Natural killer cell treated with Interleukin-12 subunit alpha and Interleukin-12 subunit beta and Interleukin-15 and Interleukin-18, amount 100 ng/mL, for 72 hours (primary cell): ENCODE measurements at regions not wholly inside any gene's neighbourhood (a gene's known extent, or its start where the extent isn't known, plus 50 kb on each side); places are given as distances from the start of the nearest gene placed in this dataset.
A peak's percentile ranks its signal among the peaks of the same experiment; 100 is the strongest.

ENCODE experiments used
- ATAC-seq, 2 donors: fragments of 150-1000 bp; cut with Tn5 transposase in 1 of 2; sonication (Bioruptor Pico), chemical (Tn5 transposase) in 1 of 2; 2 replicates each; pipeline ENCODE4 v1.10.0; 2021
- DNase-seq: peaks from one replicate; pipeline ENCODE4 v3.0.0; 2022; ENCODE audit warnings: low spot score
- H3K27ac Mint-ChIP-seq, 2 donors: 1 replicate in 1 of 2; 2 replicates in 1 of 2; pipeline ENCODE4 v1.8.0; 2022; ENCODE audit warnings: mixed read lengths in 2 of 2, mild to moderate bottlenecking in 1 of 2, moderate library complexity in 1 of 2
- H3K27me3 Mint-ChIP-seq, 2 donors: 1 replicate in 1 of 2; 2 replicates in 1 of 2; pipeline ENCODE4 v1.8.0; 2022; ENCODE audit warnings: mixed read lengths in 2 of 2
- H3K36me3 Mint-ChIP-seq: one replicate; pipeline ENCODE4 v1.8.0; 2022; ENCODE audit warnings: mixed read lengths
- H3K4me1 Mint-ChIP-seq, 2 donors: 1 replicate in 1 of 2; 2 replicates in 1 of 2; pipeline ENCODE4 v1.8.0; 2022; ENCODE audit warnings: low read depth in 2 of 2, mixed read lengths in 2 of 2, mild to moderate bottlenecking in 1 of 2
- H3K4me3 Mint-ChIP-seq: one replicate; pipeline ENCODE4 v1.8.0; 2022; ENCODE audit warnings: mixed read lengths
- H3K9me3 Mint-ChIP-seq: 2 replicates; pipeline ENCODE4 v1.8.0; 2022; ENCODE audit warnings: mixed read lengths

GRCh38 chr2:2762913-2763312 lies 431.8 kb upstream of the MYT1L start:
- ATAC-seq: no peak
- Mint-ChIP-seq H3K4me1 (no peaks in the 10 kb centered on the region), H3K27ac (no peak overlapping the region), H3K9me3 (no peaks in the 10 kb centered on the region), H3K36me3 (no peaks in the 10 kb centered on the region), H3K4me3 (no peak overlapping the region), H3K27me3 (no peaks in the 10 kb centered on the region)
- DNase-seq: no peak

- H3K27me3 Mint-ChIP-seq: no peaks in the 10 kb centered on the region
- H3K4me3 Mint-ChIP-seq: no peak overlapping the region
- no peaks in the 10 kb centered on the region for H3K4me1 Mint-ChIP-seq
- ATAC-seq (no peak), DNase-seq (no peak)
- no peaks in the 10 kb centered on the region for H3K9me3 Mint-ChIP-seq
- H3K36me3 Mint-ChIP-seq: no peaks in the 10 kb centered on the region
- no peak overlapping the region for H3K27ac Mint-ChIP-seq
Measured at GRCh38 chr2:2762166-2762908, 431.3 kb upstream of the MYT1L start.

- Mint-ChIP-seq H3K27me3 (no peaks in the 10 kb centered on the region), H3K9me3 (no peaks in the 10 kb centered on the region), H3K4me1 (no peaks in the 10 kb centered on the region), H3K4me3 (no peak overlapping the region), H3K27ac (no peak overlapping the region), H3K36me3 (no peaks in the 10 kb centered on the region)
- ATAC-seq: no peak
- DNase-seq: no peak
Measured at GRCh38 chr2:2758793-2759367, 427.8 kb upstream of the MYT1L start.

GRCh38 chr2:2757764-2758163 lies 426.7 kb upstream of the MYT1L start:
- Mint-ChIP-seq H3K27ac (no peak overlapping the region), H3K27me3 (no peaks in the 10 kb centered on the region), H3K9me3 (no peaks in the 10 kb centered on the region), H3K36me3 (no peaks in the 10 kb centered on the region), H3K4me1 (no peaks in the 10 kb centered on the region), H3K4me3 (no peak overlapping the region)
- ATAC-seq: no peak
- no peak for DNase-seq

- Mint-ChIP-seq H3K9me3 (no peaks in the 10 kb centered on the region), H3K4me1 (no peaks in the 10 kb centered on the region), H3K27me3 (no peaks in the 10 kb centered on the region), H3K36me3 (no peaks in the 10 kb centered on the region), H3K4me3 (no peak overlapping the region), H3K27ac (no peak overlapping the region)
- ATAC-seq: no peak
- DNase-seq: no peak
Measured at GRCh38 chr2:2756886-2757285, 425.8 kb upstream of the MYT1L start.

- Mint-ChIP-seq H3K9me3 (no peaks in the 10 kb centered on the region), H3K27me3 (no peaks in the 10 kb centered on the region), H3K4me3 (no peak overlapping the region), H3K4me1 (no peaks in the 10 kb centered on the region), H3K27ac (no peak overlapping the region), H3K36me3 (no peaks in the 10 kb centered on the region)
- DNase-seq (no peak), ATAC-seq (no peak)
Measured at GRCh38 chr2:2755990-2756389, 424.9 kb upstream of the MYT1L start.

GRCh38 chr2:2754940-2755339 lies 423.9 kb upstream of the MYT1L start:
- Mint-ChIP-seq H3K4me1 (no peaks in the 10 kb centered on the region), H3K36me3 (no peaks in the 10 kb centered on the region), H3K9me3 (peaks cover 4% of the 10 kb centered on the region), H3K4me3 (no peak overlapping the region), H3K27me3 (no peaks in the 10 kb centered on the region), H3K27ac (no peak overlapping the region)
- ATAC-seq: no peak
- no peak for DNase-seq

- Mint-ChIP-seq H3K4me1 (no peaks in the 10 kb centered on the region), H3K27me3 (no peaks in the 10 kb centered on the region), H3K27ac (no peak overlapping the region), H3K4me3 (no peak overlapping the region), H3K9me3 (peaks cover 5% of the 10 kb centered on the region), H3K36me3 (no peaks in the 10 kb centered on the region)
- ATAC-seq (no peak), DNase-seq (no peak)
Measured at GRCh38 chr2:2751715-2752315, 420.7 kb upstream of the MYT1L start.

GRCh38 chr2:2750867-2751714 lies 420.0 kb upstream of the MYT1L start:
- Mint-ChIP-seq H3K27ac (no peak overlapping the region), H3K27me3 (no peaks in the 10 kb centered on the region), H3K4me1 (no peaks in the 10 kb centered on the region), H3K36me3 (no peaks in the 10 kb centered on the region), H3K9me3 (peaks cover 5% of the 10 kb centered on the region), H3K4me3 (no peak overlapping the region)
- ATAC-seq (no peak), DNase-seq (no peak)

GRCh38 chr2:2749206-2749598 lies 418.1 kb upstream of the MYT1L start:
- Mint-ChIP-seq H3K4me1 (no peaks in the 10 kb centered on the region), H3K9me3 (peaks cover 5% of the 10 kb centered on the region), H3K36me3 (no peaks in the 10 kb centered on the region)

GRCh38 chr2:2748399-2749205 lies 417.5 kb upstream of the MYT1L start:
- ATAC-seq (peak in 1 of 2 donors; percentile 8), DNase-seq (no peak)
- H3K4me1 Mint-ChIP-seq: peaks cover 0 to 2% of the 10 kb centered on the region in 2 donors
- peaks cover 5% of the 10 kb centered on the region for H3K9me3 Mint-ChIP-seq
- H3K27me3 Mint-ChIP-seq: peaks cover 0 to 5% of the 10 kb centered on the region in 2 donors
- H3K27ac Mint-ChIP-seq: no peak overlapping the region
- no peak overlapping the region for H3K4me3 Mint-ChIP-seq
- no peaks in the 10 kb centered on the region for H3K36me3 Mint-ChIP-seq

More at GRCh38 chr2:2749206-2749598, 418.1 kb upstream of the MYT1L start:
- Mint-ChIP-seq H3K4me3 (no peak overlapping the region), H3K27ac (no peak overlapping the region), H3K27me3 (peaks cover 0 to 2% of the 10 kb centered on the region in 2 donors)
- DNase-seq: no peak
- ATAC-seq: no peak

- Mint-ChIP-seq H3K4me3 (no peak overlapping the region), H3K27me3 (peaks cover 0 to 5% of the 10 kb centered on the region in 2 donors), H3K4me1 (peaks cover 0 to 2% of the 10 kb centered on the region in 2 donors), H3K36me3 (no peaks in the 10 kb centered on the region), H3K27ac (no peak overlapping the region), H3K9me3 (peaks cover 5% of the 10 kb centered on the region)
- DNase-seq: no peak
- no peak for ATAC-seq
Measured at GRCh38 chr2:2747797-2748301, 416.8 kb upstream of the MYT1L start.

- H3K4me3 Mint-ChIP-seq: no peak overlapping the region
- DNase-seq (no peak), ATAC-seq (no peak)
- H3K4me1 Mint-ChIP-seq: peaks cover 0 to 2% of the 10 kb centered on the region in 2 donors
- H3K36me3 Mint-ChIP-seq: no peaks in the 10 kb centered on the region
- peaks cover 5% of the 10 kb centered on the region for H3K9me3 Mint-ChIP-seq
- H3K27me3 Mint-ChIP-seq: peaks cover 0 to 5% of the 10 kb centered on the region in 2 donors
- H3K27ac Mint-ChIP-seq: no peak overlapping the region
Measured at GRCh38 chr2:2746731-2747130, 415.7 kb upstream of the MYT1L start.
